Fibroblast of gingiva (primary cell): ENCODE measurements at regions not wholly inside any gene's neighbourhood (a gene's known extent, or its start where the extent isn't known, plus 50 kb on each side); places are given as distances from the start of the nearest gene placed in this dataset.

Experiments
- DNase-seq: peaks from one replicate; pipeline ENCODE4 v3.0.0-alpha.2; 2011; ENCODE audit warnings: low read depth

DNA sequence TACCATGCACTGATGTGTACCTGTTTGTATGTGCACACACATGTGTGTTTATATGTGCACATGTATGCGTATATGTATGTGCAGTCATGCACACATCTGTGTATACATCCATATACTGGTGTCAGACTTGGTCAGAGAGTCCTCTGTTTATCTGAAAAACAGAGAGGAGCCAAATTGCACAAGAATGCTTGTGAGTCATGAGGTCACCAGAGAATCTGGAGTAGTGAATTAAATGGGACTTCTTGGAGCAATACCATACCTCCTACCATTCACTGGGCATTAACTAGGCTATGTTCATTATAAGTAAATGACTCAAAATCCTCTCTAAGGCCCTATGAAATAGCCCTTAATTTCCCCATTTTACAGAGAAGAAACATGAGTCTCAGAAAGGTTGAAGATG is 272.1 kb upstream of the C1orf87 start:
- DNase-seq, result peak; percentile 52

DNA sequence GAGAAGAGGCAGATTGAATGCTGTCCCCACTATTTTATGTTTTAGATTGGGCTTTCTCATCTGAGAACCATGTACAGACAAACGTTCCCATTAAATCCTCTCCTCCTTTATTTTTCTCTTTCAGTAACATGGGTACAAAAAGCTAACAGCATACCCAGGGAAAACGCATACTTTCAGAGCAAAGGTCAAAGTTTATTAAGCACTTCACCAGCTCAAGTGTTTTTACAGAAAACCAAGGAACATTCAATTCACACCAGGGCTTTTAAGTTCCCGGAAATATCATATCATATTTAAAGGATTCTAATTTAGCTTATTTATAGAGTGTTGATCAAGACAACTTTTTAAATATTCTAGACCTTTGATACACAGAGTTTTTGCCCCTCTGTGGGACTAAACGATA is 271.5 kb upstream of the C1orf87 start:
- no peak for DNase-seq

GRCh38 chr1:60343736-60344135 is 270.2 kb upstream of the C1orf87 start:
- no peak for DNase-seq

GRCh38 chr1:60342569-60342968 is 269.0 kb upstream of the C1orf87 start:
- no peak for DNase-seq

DNA sequence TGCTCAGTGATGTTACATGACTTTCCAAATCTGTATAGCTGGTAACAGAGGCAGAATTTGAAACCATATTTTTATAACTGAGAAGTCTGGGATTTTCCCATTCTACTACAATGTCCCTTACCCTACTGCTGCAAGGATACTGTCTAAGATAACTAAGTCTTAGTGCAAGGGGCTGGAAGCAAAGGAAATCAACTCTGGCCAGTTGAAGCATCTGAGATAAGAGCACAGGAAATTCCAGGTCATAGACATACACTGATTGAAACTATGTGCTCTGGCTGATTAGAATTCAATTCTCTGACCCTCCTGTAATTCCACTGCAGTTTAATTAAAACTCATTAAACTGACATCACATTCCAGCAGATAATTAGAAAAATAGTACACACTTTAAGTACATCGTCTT is 267.7 kb upstream of the C1orf87 start:
- no peak for DNase-seq

DNA sequence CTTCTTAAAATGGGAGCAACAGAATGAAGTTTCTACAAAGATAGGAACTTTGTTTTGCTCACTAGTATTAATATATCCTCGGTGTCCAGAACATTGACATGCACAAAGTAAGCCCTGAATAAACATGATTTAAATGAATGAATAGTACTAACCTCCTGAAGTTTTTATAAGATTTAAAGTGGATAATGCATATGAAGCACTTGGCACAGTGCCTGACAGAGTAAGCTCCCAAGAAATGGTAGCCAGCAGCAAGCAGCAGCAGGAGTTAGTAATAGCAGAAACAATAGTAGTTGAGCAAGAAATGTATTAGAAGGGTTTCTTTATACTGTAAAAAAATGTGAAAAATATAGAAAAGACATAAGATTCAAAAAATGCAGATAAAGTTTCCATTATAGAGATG is 258.1 kb upstream of the C1orf87 start:
- DNase-seq, result no peak

- no peak for DNase-seq
These were observed 256.1 kb upstream of the C1orf87 start for GRCh38 chr1:60329651-60330050.

DNA sequence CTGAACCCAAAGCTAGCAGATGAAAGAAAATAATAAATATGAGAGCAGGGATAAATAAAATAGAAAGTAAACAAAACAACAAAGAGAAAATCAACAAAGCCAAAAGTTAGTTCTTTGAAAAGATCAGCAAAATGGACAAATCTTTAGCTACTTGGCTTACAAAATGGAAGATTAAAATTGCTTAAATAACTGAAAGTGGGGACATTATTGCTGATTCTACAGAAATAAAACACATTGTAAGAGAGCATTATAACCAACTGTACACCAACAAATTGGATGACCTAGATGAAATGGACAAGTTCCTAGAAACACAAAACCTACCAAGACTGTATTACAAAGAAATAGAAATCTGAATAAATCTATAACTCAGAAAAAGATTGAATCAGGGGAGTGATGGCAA is 238.3 kb upstream of the C1orf87 start:
- DNase-seq, result no peak

- DNase-seq, result no peak
These were observed 226.0 kb upstream of the C1orf87 start for GRCh38 chr1:60299581-60299980.

DNA sequence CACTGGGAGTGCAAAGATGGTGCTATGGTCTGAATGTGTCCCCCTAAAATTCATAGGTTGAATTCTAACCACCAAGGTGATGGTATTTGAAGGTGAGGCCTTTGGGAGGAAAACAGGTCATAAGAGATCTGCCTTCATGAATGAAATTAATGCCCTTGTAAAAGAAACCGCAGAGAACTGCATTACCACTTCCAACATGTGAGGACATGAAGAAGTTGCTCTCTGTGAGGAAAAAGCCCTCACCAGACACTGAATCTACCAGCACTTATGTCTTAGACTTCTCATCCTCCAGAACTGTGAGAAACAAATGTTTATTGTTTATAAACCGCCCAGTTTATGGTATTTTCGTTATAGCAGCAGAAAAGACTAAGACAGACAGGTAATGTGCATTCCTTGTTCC is 224.7 kb upstream of the C1orf87 start:
- no peak for DNase-seq

GRCh38 chr1:60296794-60297193 is 223.2 kb upstream of the C1orf87 start:
- DNase-seq, result no peak

- no peak for DNase-seq
These were observed 218.6 kb upstream of the C1orf87 start for GRCh38 chr1:60292140-60292539.

DNA sequence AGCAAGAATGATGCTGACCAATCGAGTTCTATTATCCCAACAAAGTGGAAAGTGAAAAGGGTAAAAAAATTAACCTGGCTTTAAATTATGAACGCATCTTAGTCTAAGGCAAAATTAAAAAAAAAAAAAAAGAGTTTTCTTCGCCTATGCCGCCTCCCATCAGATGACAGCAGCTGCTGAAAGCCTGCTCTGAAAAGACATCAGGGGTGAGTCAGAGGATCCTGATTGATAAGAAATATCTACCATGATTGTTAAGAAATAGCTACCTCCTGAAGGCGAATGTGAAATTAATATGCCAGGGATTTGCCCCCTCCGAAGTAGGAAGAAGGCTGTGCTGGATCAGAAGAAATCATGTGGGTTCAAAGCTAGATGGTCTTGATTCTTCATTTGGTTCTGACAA is 216.8 kb upstream of the C1orf87 start:
- no peak for DNase-seq

DNA sequence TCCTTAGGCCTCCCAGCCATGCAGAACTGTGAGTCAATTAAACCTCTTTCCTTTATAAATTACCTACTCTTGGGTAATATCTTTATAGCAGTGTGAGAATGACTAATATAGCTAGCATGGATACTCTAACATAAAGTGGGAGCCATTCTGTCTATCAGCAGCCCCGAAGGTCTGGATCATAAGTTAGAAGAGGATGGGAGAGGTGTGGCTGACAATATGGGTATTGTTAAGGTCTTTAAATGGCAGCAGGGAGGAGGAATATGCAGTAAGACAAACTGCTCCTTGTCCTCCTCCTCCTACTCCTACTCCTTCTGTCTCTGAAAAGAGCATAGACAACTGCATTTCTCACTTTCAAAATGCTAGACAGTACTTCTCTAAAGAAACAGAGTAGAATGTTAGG is 214.0 kb upstream of the C1orf87 start:
- no peak for DNase-seq

GRCh38 chr1:60283690-60284089 is 210.1 kb upstream of the C1orf87 start:
- DNase-seq, result peak; percentile 21

- peak; percentile 75 for DNase-seq
These were observed 207.9 kb upstream of the C1orf87 start for GRCh38 chr1:60281360-60281932.

GRCh38 chr1:60280819-60281218 is 207.2 kb upstream of the C1orf87 start:
- DNase-seq, result no peak

DNA sequence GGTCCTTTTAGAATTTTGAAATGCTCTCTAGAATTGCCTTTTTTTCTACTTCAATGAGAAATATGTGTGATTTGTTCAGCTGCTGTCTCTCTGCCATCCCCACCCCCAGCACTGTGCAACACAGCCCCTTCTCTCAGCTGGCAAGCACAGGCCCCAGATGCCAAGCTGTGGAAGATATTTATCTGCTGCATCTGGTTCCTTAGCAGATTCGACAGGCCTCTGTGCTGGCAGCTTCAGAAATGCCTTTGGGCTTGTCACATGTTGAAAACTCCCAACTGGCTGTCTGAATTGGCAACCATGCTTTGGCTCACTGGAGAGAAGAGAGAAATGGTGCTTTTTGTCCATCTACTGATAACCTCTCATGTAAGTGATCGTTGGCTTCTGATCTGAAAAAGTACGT is 206.7 kb upstream of the C1orf87 start:
- peak; percentile 67 for DNase-seq

- peak; percentile 64 for DNase-seq
These were observed 206.2 kb upstream of the C1orf87 start for GRCh38 chr1:60279798-60280197.

DNA sequence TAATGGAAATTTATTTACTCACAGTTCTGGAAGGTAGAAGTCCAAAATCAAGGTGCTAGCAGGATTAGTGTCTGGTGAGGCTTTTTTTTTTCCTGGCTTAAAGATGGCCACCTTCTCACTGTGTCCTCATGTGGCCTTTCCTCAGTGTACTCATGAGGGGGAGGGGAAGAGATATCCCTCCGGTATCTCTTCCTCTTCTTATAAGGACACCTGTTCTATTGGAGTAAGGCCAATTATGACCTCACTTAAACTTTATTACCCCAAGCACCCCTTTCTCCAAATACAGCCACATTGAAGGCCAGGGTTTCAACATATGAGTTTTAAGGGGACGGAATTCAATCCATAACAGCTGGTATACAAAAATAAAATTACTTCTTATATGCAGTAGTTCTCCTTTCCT is 203.7 kb upstream of the C1orf87 start:
- no peak for DNase-seq

DNA sequence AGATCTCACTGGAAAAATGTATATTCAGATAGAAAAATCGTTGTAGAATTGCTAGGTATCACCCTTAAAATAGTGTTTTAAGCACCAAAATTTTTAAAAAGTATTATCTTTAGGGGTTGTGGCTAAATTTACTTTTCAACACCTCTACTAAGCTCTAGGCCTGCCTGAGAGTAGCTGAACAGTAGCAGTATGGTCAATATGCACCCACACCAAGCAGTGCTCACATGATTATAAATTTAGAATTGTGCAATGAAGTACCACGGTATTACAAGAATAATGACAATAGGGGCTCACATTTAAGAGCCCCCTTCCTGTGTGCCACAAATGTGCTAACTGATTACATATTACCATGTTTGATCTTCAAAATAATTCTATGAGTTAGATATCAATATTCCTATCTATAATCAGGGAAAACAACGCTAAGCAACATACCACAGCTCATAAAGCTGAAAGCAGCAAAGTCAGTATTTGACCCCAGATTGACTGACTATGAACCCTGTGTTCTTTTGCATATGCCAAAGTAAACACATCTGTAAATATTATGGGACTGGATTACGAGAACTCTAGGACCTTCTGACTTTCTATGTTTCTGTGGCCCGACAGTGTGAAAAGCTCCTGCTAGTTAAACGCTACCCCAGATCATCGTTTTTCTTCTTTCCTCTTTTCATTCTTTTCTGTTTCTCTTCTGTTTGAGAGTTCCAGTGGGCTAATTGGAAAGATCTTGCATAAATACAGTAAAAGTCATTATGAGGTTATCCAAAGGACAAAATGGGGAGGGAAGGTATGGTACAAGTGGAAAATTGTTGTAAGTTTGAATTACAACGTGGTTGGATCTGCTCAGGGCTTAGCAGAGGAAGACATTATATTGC is 201.1 kb upstream of the C1orf87 start:
- DNase-seq, result no peak

DNA sequence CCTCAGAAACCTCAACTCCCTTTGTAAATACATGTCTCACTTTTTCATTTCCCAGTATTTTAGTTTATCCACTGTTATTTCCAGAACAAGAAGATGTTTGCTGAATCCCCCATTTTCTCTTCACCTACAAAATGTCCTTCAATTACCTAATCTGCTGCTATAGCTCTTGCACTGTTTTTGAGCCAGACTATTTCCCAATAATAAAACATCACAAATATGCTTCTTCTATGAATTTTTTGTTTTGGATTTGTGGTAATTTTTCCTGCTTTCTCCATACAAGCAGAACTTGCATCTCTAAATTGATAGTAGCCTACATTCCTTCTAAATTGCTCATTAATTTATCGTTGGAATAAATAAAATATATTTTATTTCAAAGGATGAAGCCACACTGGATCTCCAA is 199.6 kb upstream of the C1orf87 start:
- DNase-seq, result peak; percentile 11

DNA sequence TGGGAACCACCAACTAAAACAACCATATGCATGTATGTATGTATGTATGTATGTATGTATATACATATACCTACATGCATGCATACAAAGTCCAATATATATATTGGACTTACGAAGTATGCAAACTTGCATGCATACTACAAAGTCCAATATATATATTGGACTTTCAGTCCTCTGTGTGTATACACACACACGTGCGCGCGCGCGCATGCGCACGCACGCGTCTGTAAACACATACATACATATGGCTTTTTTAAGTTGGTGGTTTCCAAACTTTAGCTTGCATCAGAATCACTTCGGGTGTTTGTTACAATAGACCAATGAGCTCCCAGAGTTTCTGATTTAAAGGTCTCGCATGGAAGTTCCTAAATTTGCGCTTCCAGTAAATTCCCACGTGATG is 197.5 kb upstream of the C1orf87 start:
- DNase-seq, result no peak

- DNase-seq, result no peak
These were observed 194.9 kb upstream of the C1orf87 start for GRCh38 chr1:60268451-60268850.
